ENCODE measurements at regions not wholly inside any gene's neighbourhood (a gene's known extent, or its start where the extent isn't known, plus 50 kb on each side); places are given as distances from the start of the nearest gene placed in this dataset.

- TF ChIP-seq EZH2 (IDR thresholded peaks at IDR 0.05; ENCODE audit: borderline replicate concordance), result no peak
- TF ChIP-seq CTCF (IDR thresholded peaks at IDR 0.05; ENCODE audit: poor library complexity), result no peak
- TF ChIP-seq EZH2phosphoT487 (IDR thresholded peaks at IDR 0.05; ENCODE audit: low read depth, severe bottlenecking, unreplicated experiment), result no peak
These were observed 531.0 kb downstream of the EPHA7 start for GRCh38 chr6:92888316-92888715.

Data from hepatocyte (in vitro differentiated cells).